GM18868 (cell line): ENCODE measurements at regions not wholly inside any gene's neighbourhood (a gene's known extent, or its start where the extent isn't known, plus 50 kb on each side); places are given as distances from the start of the nearest gene placed in this dataset.
"Not testable (repeated sequence)": the region's sequence is repeated elsewhere in the genome, so short reads cannot be mapped to it uniquely, and the experiment has no call there.

Experiments used
- ATAC-seq: cut with Tn5 transposase; IDR thresholded peaks from one replicate; pipeline ENCODE4 v1.9.1; 2021; ENCODE audit warnings: mild to moderate bottlenecking, moderate library complexity; ENCODE audit not compliant: unreplicated experiment

- ATAC-seq = no peak
Measured at GRCh38 chr17:70564006-70564620, 394.8 kb downstream of the KCNJ2 start.

GRCh38 chr17:70569128-70569527 lies 399.8 kb downstream of the KCNJ2 start:
- ATAC-seq = no peak

- no peak for ATAC-seq
Measured at GRCh38 chr17:70577456-70577855, 408.1 kb downstream of the KCNJ2 start.

- ATAC-seq = no peak
Measured at GRCh38 chr17:70581459-70581858, 412.1 kb downstream of the KCNJ2 start.

GRCh38 chr17:70582777-70583176 lies 413.4 kb downstream of the KCNJ2 start:
- ATAC-seq = no peak

GRCh38 chr17:70584255-70584654 lies 414.9 kb downstream of the KCNJ2 start:
- ATAC-seq = no peak

GRCh38 chr17:70588003-70588402 lies 418.7 kb downstream of the KCNJ2 start:
- no peak for ATAC-seq

GRCh38 chr17:70597774-70598173 lies 428.4 kb downstream of the KCNJ2 start:
- ATAC-seq = no peak

- no peak for ATAC-seq
Measured at GRCh38 chr17:70599198-70599597, 429.9 kb downstream of the KCNJ2 start.

GRCh38 chr17:70599945-70600344 lies 430.6 kb downstream of the KCNJ2 start:
- ATAC-seq = not testable (repeated sequence)

- ATAC-seq = no peak
Measured at GRCh38 chr17:70603226-70603625, 433.9 kb downstream of the KCNJ2 start.

GRCh38 chr17:70604854-70605253 lies 435.5 kb downstream of the KCNJ2 start:
- no peak for ATAC-seq

GRCh38 chr17:70606086-70606485 lies 436.8 kb downstream of the KCNJ2 start:
- ATAC-seq = no peak

- no peak for ATAC-seq
Measured at GRCh38 chr17:70608193-70608592, 438.9 kb downstream of the KCNJ2 start.

GRCh38 chr17:70608957-70609356 lies 439.6 kb downstream of the KCNJ2 start:
- ATAC-seq = no peak

- no peak for ATAC-seq
Measured at GRCh38 chr17:70609566-70609965, 440.2 kb downstream of the KCNJ2 start.

GRCh38 chr17:70610161-70610560 lies 440.8 kb downstream of the KCNJ2 start:
- no peak for ATAC-seq

GRCh38 chr17:70613681-70614080 lies 444.3 kb downstream of the KCNJ2 start:
- no peak for ATAC-seq

- ATAC-seq = no peak
Measured at GRCh38 chr17:70615831-70616230, 446.5 kb downstream of the KCNJ2 start.

GRCh38 chr17:70618641-70619040 lies 449.3 kb downstream of the KCNJ2 start:
- no peak for ATAC-seq

- no peak for ATAC-seq
Measured at GRCh38 chr17:70621566-70621965, 452.2 kb downstream of the KCNJ2 start.

GRCh38 chr17:70622368-70623260 lies 453.3 kb downstream of the KCNJ2 start:
- ATAC-seq = no peak
